ENCODE measurements at regions not wholly inside any gene's neighbourhood (a gene's known extent, or its start where the extent isn't known, plus 50 kb on each side); places are given as distances from the start of the nearest gene placed in this dataset.

DNA sequence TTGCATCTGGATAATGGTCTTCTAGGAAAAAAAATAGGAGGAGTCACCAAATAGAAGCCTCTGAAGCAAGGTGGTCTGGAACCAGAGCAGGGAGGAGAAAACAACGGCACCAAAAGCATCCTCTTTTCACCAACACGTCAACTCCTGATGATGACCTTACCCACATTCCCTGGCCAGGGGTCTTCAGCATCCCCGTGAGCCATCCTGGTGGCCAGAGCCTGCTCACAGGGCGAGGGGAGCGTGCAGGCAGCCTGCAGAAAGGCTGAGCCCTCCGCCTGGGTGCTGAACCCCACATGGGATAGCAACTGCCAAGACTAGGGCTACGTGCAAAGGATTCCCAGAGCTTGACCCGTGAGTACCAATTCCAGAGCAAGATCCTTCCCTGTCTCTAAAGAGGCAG, 191.0 kb downstream of the NDUFA10 start:
- no peak for TF ChIP-seq TAF1 (IDR thresholded peaks at IDR 0.05; ENCODE audit: borderline replicate concordance, insufficient read depth, low read length)
- TF ChIP-seq, protein P1, sequence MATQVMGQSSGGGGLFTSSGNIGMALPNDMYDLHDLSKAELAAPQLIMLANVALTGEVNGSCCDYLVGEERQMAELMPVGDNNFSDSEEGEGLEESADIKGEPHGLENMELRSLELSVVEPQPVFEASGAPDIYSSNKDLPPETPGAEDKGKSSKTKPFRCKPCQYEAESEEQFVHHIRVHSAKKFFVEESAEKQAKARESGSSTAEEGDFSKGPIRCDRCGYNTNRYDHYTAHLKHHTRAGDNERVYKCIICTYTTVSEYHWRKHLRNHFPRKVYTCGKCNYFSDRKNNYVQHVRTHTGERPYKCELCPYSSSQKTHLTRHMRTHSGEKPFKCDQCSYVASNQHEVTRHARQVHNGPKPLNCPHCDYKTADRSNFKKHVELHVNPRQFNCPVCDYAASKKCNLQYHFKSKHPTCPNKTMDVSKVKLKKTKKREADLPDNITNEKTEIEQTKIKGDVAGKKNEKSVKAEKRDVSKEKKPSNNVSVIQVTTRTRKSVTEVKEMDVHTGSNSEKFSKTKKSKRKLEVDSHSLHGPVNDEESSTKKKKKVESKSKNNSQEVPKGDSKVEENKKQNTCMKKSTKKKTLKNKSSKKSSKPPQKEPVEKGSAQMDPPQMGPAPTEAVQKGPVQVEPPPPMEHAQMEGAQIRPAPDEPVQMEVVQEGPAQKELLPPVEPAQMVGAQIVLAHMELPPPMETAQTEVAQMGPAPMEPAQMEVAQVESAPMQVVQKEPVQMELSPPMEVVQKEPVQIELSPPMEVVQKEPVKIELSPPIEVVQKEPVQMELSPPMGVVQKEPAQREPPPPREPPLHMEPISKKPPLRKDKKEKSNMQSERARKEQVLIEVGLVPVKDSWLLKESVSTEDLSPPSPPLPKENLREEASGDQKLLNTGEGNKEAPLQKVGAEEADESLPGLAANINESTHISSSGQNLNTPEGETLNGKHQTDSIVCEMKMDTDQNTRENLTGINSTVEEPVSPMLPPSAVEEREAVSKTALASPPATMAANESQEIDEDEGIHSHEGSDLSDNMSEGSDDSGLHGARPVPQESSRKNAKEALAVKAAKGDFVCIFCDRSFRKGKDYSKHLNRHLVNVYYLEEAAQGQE (IDR thresholded peaks at IDR 0.05; ENCODE audit: insufficient read depth in 1 of 2, low read depth in 2 of 2, low read length in 2 of 2), result no peak
- TF ChIP-seq SIN3A (IDR thresholded peaks at IDR 0.05; ENCODE audit: borderline replicate concordance, insufficient read depth, low read length), result no peak
- no peak for TF ChIP-seq FOXP2 (optimal IDR thresholded peaks at IDR 0.05; ENCODE audit: borderline replicate concordance, extremely low read depth, extremely low read length, insufficient read depth)
- no peak for TF ChIP-seq POLR2AphosphoS5 (IDR thresholded peaks at IDR 0.05; ENCODE audit: low read depth, low read length)

DNA sequence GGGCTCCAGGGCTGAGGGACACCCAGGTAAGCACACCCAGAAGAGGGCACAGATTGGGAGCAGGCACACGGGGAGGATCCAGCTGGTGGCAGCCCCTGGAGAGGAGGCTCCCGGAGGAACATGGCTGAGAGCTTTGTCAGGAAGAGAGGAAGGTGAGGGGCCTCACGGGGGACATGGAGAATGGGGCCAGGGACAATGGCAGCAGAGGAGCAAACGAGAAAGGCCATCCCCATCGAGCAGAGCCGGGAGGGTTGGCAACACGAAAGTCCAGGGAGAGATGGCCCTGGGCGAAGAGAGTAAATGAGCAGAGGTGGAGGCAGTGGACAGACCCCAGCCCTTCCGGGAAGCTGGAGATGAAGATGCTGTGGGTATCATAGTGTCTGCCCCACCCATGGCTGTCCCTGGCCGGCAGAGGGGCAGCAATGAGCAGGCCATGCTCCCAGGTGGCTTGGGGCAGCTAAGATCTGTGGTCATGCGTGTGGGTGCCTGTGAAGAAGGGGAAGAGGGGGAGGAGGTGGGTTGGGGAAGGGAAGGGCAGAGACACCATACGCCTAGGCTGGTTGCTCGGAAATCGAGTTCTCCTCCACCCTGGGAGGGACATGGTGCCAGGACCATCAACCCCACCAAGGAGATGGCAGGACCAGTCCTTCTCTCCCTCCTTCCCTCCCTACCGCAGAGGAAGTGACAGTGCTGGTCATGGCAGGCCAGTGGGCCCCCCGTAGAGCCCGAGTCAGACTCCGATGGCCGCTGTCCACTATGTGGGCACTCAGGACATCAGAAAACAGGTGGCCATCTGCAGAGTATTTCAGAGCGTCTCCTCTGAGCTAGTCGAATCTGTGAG, 191.7 kb downstream of the NDUFA10 start:
- TF ChIP-seq TAF1 (IDR thresholded peaks at IDR 0.05; ENCODE audit: borderline replicate concordance, insufficient read depth, low read length), result no peak
- TF ChIP-seq SIN3A (IDR thresholded peaks at IDR 0.05; ENCODE audit: borderline replicate concordance, insufficient read depth, low read length), result no peak
- no peak for TF ChIP-seq POLR2AphosphoS5 (IDR thresholded peaks at IDR 0.05; ENCODE audit: low read depth, low read length)
- TF ChIP-seq, protein P1 (IDR thresholded peaks at IDR 0.05; ENCODE audit: insufficient read depth in 1 of 2, low read depth in 2 of 2, low read length in 2 of 2), result no peak
- TF ChIP-seq FOXP2 (optimal IDR thresholded peaks at IDR 0.05; ENCODE audit: borderline replicate concordance, extremely low read depth, extremely low read length, insufficient read depth), result no peak

DNA sequence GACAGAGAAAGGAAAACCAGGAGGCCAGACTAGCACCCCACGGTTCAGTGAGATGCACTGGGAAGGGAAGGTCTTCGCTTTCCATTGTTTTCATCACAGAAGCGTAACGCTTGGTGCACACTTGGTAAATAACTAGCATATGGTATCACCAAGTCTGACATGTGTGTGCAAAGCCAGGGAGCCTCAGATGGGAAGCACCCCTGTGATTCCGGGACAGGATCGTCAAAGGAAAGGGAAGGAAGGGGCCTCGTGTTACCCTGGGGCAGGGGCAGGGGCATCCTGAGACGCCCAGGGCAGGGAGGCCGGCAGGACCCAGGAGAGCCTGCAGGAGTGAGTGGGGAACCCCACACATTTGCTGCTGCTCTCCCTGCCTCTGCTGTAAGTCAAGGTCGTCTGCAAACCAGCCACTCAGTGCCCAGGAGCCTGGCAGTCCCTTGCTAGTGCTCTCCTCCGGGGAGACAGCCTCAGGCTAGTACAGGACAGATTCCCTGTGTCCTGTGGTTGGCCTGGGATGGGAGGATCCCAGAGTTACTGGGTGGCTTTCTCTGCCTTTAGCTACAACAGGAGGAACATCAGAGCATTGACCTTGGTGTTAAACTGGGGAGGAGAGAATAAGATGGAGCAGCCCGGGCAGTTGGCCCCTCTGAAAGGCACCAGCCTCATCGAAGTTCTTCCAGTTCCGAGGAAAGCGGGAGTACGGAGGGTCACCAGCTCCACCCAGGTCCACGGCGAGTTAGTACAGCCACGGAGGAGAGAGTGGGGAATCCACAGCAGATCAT, 192.5 kb downstream of the NDUFA10 start:
- TF ChIP-seq SIN3A (IDR thresholded peaks at IDR 0.05; ENCODE audit: borderline replicate concordance, insufficient read depth, low read length) (no peak), FOXP2 (optimal IDR thresholded peaks at IDR 0.05; ENCODE audit: borderline replicate concordance, extremely low read depth, extremely low read length, insufficient read depth) (no peak), POLR2AphosphoS5 (IDR thresholded peaks at IDR 0.05; ENCODE audit: low read depth, low read length) (no peak), TAF1 (IDR thresholded peaks at IDR 0.05; ENCODE audit: borderline replicate concordance, insufficient read depth, low read length) (no peak)
- TF ChIP-seq, protein P1 (IDR thresholded peaks at IDR 0.05; ENCODE audit: insufficient read depth in 1 of 2, low read depth in 2 of 2, low read length in 2 of 2), result no peak

DNA sequence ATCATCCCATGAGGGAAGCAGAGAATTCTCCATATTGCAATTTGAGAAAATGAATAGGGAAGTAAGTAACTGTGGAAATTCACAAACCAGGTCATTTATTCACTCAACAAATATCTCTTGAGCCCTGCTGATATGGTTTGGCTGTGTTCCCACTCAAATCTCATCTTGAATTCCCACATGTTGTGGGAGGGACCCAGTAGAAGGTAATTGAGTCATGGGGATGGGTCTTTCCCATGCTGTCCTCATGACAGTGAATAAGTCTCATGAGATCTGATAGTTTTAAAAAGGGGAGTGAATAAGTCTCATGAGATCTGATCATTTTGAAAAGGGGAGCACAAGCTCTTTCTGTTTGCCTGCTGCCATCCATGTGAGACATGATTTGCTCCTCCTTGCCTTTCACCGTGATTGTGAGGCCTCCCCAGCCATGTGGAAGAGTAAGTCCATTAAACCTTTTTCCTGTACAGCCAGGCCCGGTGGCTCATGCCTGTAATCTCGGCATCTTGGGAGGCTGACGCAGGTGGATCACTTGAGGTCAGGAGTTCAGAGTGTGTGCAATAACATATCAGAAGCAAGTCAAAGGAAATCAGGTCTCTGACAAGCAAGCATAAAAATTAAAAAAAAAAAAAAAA, 193.2 kb downstream of the NDUFA10 start:
- TF ChIP-seq FOXP2 (optimal IDR thresholded peaks at IDR 0.05; ENCODE audit: borderline replicate concordance, extremely low read depth, extremely low read length, insufficient read depth), result no peak
- TF ChIP-seq POLR2AphosphoS5 (IDR thresholded peaks at IDR 0.05; ENCODE audit: low read depth, low read length), result no peak
- TF ChIP-seq, protein P1 (IDR thresholded peaks at IDR 0.05; ENCODE audit: insufficient read depth in 1 of 2, low read depth in 2 of 2, low read length in 2 of 2), result no peak
- TF ChIP-seq TAF1 (IDR thresholded peaks at IDR 0.05; ENCODE audit: borderline replicate concordance, insufficient read depth, low read length), result no peak
- TF ChIP-seq SIN3A (IDR thresholded peaks at IDR 0.05; ENCODE audit: borderline replicate concordance, insufficient read depth, low read length), result no peak
